HG02759 (cell line): ENCODE measurements at regions not wholly inside any gene's neighbourhood (a gene's known extent, or its start where the extent isn't known, plus 50 kb on each side); places are given as distances from the start of the nearest gene placed in this dataset.

ENCODE experiments used
- ATAC-seq: cut with Tn5 transposase; IDR thresholded peaks from one replicate; pipeline ENCODE4 v1.9.1; 2021; ENCODE audit warnings: mild to moderate bottlenecking, moderate library complexity; ENCODE audit not compliant: unreplicated experiment

DNA sequence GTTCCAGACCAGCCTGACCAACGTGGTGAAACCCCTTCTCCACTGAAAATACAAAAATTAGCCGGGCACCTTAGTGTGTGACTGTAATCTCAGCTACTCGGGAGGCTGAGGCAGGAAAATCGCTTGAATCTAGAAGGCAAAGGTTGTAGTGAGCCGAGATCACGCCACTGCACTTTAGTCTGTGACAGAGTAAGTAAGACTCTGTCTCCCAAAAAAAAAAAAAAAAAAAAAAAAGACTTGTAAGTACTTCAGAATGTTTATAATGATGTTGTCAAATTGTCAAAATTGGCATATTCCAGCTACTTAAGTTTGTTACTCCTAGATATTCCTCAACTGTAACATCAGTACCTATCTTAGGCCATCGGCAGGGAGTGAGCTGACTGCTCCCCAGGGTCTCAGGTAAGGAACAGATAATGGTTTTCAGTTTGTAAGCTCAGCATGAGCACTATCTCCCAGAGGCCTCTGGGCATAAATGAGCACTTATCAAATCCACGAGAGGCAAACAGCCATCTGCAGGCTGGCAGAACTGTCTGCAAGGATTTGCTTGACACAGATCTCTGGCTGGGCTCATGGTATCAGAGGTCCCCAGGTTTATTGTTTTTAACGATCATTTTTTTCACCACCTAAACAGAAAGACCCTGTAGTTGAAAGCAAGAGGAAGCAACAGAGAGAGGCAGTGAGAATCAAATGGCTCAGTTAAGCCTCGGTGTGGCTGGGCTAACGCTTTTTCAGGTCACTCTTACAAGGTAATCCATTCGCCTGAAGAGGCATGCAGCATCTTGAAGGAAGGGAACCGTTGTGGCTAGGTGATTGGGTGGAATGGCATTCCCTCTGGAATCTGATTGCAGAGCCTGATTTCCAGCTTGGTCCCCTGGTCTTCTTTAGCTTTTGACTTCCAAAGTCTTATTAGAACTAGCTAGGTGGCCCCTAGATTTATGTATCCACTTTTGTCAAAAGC is 115.9 kb downstream of the LY86 start:
- no peak for ATAC-seq

DNA sequence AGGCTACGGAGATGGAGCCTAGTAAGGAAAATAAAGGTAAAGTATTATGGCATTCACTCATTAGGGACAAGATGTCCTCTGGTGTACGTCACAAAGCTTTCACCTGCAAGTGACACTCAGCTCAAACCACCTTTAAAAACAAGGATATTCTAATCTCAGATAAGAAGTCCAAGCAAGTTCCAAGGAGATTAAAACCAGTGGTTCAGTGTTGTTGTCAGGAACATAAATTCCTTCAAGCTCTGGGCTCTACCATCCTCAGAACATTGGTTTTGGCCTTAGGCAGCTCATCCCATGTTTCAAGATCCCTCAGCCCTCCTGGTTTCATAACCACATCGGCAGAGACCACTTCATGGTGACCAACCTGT is 116.5 kb downstream of the LY86 start:
- no peak for ATAC-seq

DNA sequence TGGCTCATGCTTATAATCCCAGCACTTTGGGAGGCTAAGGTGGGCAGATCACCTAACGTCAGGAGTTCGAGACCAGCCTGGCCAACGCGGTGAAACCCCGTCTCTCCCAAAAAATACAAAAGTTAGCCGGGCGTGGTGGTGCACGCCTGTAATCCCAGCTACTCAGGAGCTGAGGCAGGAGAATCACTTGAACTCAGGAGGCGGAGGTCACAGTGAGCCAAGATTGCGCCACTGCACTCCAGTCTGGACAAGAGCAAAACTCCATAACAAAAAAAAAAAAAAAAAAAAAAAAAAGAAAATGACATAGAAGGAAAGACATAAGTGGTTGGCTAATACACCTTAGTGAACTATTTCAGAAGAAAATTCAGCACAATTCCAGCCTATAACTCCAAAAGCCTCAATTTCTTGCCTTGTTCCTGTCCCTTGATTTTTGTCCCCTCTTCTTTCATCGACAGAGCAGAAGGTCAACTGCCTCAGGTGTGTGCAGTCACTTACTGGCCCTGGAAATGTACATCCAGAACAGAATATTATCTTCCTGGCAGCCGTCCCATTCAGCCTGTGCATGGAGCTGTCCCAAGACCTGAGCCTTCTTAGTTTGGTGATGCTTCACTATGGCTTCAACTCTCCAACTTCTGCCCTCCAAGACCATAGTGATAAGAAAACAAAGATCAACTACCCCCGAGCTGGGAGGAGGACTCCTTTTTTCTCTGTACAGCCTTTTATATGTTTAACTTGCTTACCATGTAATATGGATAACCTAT is 117.6 kb downstream of the LY86 start:
- ATAC-seq: no peak

- no peak for ATAC-seq
Observed at GRCh38 chr6:6707143-6707542, 118.6 kb downstream of the LY86 start.

DNA sequence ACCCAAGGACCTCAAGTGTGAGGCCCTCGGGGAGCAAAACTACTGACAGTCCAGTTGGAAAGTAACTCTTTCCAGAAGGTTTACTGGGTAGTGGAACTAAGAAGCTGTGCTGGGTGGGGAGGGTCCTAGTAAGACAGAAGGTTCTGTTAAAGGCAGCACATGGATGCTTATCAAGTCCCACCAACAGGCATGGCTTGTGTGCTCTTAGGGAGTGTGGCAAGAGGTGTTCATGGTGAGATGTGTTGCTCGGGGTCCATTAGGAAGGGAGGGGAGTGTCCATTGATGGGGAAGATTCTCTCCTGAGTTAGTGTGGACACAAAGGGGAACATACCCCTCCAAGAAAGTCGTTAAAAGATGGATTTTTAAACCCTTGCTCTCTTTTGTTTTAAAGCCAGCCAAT is 120.6 kb downstream of the LY86 start:
- ATAC-seq: no peak

DNA sequence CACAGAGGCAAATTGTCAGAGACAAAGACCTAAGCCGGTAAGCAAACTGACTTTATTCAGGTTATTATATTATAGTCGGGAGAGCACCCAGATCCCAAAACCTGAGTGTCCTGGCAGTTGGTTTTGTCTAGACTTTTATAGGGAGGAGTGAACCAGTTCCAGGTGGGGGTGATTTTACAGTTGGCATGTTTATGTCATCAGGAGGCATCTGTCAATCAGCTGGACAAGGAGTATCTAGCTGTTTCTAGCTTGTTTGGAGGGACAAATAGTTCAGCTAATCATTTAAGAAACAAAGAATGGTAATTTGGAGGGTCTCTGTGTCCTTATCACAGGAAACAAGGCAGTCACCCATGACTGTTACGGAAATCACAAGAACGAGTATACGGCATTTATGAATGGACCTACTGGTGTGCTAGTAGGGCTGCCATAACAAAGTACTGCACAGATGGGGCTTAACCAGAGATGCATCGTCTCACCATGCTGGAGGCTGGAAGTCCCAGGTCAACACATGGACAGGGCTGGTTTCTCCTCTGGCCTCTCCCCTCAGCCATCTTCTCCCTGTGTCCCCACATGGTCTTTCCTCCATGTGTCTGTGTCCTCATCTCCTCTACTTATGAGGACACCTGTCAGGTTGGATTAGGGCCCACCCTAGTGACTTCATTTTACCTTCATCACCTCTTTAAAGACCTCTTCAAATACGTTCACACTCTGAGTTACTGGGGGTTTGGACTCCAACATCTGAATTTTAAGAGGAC is 122.7 kb downstream of the LY86 start:
- no peak for ATAC-seq

- ATAC-seq: no peak
Observed at GRCh38 chr6:6711832-6712448, 123.4 kb downstream of the LY86 start.

DNA sequence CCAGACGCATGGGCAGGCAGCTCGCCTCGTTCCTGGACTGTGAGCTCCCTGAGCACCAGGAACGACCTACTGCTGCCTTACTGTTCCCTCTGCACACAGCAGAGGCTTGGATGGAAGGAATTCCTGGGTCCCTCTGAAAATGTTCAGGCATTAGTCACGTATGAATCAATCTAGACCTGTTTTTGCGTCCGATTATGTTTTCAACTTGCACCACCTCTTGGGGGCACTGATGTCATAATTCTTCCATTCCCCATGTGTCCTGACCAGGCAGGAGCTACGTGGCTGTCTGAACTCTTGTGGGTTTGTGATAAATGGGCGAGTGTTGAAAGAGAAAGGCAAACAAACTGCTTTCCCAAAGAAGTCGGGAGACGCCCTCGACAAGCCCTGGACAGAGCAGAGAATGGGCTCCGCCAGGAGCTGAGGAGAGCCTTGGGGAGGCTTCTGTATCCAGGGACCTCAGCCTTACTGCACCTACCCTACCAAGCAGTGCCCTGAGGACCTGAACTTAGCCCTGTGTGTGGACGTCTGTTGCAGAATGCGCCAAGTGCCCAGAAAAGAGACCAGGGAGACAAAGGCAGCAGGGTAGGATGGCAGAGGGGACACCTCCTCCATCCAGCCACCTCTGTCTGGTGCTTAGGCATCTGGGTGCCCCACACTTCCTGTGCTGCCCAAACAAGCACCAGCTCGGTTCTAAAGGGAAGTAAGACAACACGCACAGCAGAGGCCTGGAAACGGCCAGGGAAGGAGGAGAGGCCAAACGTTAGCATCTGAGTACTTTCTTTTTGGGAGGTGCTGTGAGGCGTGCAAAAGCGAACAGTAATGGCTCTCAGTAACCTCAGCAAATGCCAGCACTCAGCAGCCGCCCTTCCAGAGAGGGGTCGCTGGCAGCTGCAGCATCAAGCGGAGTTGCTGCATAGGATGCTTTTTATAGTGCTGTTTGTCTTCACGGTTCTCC is 124.2 kb downstream of the LY86 start:
- no peak for ATAC-seq

GRCh38 chr6:6713657-6714056 is 125.1 kb downstream of the LY86 start:
- ATAC-seq: no peak

GRCh38 chr6:6714118-6714897 is 125.8 kb downstream of the LY86 start:
- ATAC-seq: no peak

DNA sequence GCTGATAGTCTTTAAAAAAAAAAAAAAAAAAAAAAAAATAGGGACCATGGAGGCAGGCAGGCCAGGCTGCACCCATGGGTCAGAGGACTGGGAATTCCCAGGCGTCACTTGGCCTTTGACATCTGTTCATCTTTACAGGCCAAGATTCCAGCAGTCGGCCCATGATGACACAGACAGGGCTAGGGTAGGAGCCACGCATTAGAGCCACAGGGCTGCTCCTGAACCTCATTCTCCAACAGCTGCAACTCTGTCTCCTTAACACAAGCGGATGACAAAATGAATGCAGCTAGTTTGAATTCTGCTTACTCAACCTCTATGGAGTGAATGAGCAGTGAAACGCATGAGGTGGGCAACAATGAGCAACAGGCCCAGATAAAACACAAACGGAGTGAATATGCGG is 126.4 kb downstream of the LY86 start:
- no peak for ATAC-seq

- no peak for ATAC-seq
Observed at GRCh38 chr6:6715465-6715864, 126.9 kb downstream of the LY86 start.

DNA sequence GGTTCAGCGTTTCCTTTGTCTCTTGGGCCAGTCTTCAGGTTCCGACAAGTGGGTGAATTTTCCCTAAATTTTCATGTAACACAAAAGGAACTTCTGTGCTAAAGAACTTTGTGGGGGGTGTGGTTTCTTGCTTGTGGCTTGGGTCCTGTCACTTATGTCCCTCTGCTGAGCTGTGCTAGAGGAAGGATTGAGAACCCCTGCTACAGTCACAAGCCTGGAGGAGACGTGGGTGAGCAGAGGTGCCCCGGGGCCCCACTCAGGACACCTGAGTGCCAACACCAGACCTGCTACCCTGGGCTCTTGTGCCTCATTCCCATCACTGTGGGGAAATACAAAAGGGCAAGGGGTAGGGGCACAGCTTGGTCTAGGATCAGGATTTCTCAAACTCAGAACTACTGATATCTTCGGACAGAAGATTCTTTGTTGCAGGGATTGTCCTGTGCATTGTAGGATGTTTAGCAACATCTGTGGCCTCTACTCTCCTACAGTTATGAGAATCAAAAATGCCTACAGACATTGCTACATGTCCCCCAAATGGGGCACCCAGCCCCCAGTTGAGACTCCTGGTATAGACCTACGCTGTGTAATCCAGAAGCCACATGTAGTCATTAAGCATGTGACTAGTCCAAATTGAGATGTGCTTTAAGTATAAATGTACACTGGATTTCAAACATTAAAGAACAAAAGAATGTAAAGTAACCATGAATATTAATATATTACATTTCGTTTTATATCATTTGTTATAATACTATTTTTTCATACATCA is 128.7 kb downstream of the LY86 start:
- no peak for ATAC-seq

DNA sequence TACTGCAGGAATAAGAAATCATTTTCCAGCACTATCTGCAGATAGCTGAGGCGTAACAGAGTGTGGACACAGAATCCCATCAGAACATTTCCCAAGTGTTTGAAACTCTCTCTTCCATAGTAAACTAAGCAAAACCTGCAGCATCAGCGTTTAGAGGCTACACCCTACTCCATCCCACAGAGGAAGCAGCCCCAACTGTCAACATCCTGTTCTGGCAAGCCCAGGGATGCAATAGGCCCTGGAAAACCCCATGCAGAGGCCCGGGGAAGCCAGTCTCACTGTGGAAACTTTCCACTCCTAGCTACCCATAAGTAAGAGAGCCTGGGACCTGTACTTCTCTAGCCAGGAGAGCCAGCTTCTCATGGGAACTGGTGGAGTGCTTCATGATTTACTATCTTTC is 129.4 kb downstream of the LY86 start:
- ATAC-seq: no peak

DNA sequence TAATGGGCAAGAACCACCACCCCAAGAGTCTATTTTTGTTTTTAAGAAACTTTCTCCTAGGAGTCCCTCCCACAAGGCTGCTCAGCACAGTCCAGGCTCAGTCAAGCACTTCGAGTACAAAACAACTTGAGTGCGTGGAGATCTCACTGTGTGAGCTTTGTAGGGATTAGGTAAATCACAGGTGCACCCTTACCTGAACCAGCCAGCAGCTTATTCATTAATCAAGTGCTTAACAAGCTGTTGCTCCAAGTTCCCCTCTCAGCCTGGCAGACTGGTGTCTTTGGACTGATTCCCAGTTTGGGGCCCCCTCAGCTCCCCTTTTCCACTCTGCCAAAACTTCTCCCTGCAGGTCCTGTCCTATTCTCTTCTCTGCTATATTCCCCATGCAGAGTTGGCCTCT is 133.1 kb downstream of the LY86 start:
- ATAC-seq: no peak

GRCh38 chr6:6722195-6722594 is 133.7 kb downstream of the LY86 start:
- no peak for ATAC-seq

- no peak for ATAC-seq
Observed at GRCh38 chr6:6723361-6723760, 134.8 kb downstream of the LY86 start.

DNA sequence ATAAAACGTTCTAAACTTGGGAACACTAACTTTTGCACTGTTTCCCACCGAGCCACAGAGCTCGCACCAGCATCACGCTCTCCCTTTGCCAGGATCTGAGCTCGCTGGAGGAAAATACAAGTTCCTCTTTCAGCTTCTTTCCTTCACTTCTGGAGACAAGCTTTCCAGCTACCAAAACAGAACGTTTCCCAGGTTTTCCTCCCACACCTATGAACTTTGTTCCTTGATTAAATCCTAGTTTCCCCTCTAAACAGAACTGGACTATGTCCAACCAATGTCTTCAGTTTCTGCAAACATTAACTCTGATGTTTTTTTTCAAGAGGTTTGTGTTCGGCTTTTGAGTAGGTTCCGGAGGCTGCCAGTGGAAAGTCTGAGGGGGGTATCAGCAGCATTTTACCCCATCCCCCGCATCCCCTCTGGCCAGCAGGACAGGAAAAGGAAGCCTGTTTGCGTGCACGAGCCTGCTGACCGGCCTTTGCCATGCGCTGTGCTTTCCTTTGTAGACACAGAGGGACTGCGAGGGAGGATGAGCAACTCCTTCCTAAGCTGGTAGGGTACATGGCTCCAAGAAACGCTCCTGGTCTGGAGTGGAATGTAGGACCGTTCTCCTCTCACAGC is 135.5 kb downstream of the LY86 start:
- ATAC-seq: no peak
